Lower leg skin (tissue), 4 donors: ENCODE measurements at regions not wholly inside any gene's neighbourhood (a gene's known extent, or its start where the extent isn't known, plus 50 kb on each side); places are given as distances from the start of the nearest gene placed in this dataset.
A peak's percentile ranks its signal among the peaks of the same experiment; 100 is the strongest.

ENCODE experiments used
- DNase-seq, 2 donors: peaks; one replicate each; pipeline ENCODE4 v3.0.0-alpha.2; 2019; ENCODE audit warnings: low spot score in 2 of 2
- H3K4me3 ChIP-seq: fragments of 200-600 bp; sonication (generic); 2 replicates; pipeline ENCODE4 v1.5.1; 2017; ENCODE audit warnings: mild to moderate bottlenecking, low read depth; ENCODE audit not compliant: poor library complexity, severe bottlenecking
- CTCF ChIP-seq, 3 donors: fragments of 450-650 bp; IDR thresholded peaks; one replicate each; pipeline ENCODE4 v1.5.1; 2016; ENCODE audit warnings: antibody characterized with exemption in 3 of 3, mild to moderate bottlenecking in 3 of 3, moderate library complexity in 2 of 3
- POLR2A ChIP-seq, 2 donors: fragments of 450-650 bp; IDR thresholded peaks; one replicate each; pipeline ENCODE4 v1.6.1; 2016 to 2017; ENCODE audit warnings: antibody characterized with exemption in 2 of 2, mild to moderate bottlenecking in 1 of 2, moderate library complexity in 1 of 2
- WGBS, 2 donors: methylation state at CpG; one replicate each; pipeline ENCODE4 v1.1.5; 2018; 5-methylcytosine and 5-hydroxymethylcytosine counted together
- intact Hi-C: fragments of 100-400 bp; cut with DNase I; formaldehyde crosslinking; loops from one replicate; pipeline ENCODE4 v1.15.0; 2023; ENCODE audit warnings: low total_unique reads

DNA sequence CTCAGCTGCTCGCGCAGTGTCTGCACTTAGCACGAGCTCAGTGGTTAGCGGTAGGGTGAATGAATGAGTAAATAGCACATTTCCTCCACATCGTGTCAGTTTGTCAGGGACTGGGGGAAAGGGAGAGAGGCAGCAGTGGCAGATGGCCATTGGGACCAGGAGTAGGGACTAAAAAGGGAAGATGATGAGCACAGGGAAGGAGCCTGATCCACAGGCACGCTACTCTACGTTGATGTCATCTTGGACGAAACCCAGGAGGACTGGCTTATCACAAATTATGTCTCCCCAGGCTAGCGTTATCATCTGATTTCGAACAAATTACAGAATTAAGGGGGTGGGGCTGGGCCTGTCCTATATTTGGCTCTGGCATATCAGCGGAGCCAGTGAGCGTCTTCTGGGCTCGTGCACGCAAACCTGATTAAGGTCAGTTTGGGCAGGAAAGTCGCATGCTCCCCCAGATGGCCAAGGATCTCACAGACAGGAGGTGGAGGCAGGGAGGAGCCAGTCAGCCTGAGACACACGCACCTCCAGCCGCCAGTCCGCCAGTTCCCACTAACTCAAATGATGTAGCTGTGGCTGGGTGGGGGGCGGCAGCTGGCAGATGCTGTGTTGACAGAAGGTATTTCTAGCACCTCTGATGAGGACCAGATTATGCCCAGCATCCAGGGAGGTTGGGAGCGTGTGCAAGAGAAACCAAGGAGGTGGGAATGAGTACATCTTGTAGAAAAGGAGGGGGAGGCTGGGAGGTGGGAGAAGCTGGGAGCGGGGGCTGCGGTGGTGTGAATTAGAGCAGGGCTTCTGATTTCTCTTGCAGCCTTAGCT lies 97.4 kb upstream of the PRDM11 start:
- H3K4me3 ChIP-seq = no peak overlapping the region
- intact Hi-C loops = no loop called here
- 52 to 55% methylated on average over 21 to 22 of the region's 22 CpGs for WGBS, 2 donors

GRCh38 chr11:45050111-45050510 lies 96.3 kb upstream of the PRDM11 start:
- WGBS, 2 donors = 92 to 94% methylated on average over 7 of the region's 7 CpGs
- DNase-seq = no peak
- TF ChIP-seq CTCF (IDR thresholded peaks at IDR 0.05) = no peak
- TF ChIP-seq POLR2A (IDR thresholded peaks at IDR 0.05) = no peak
- intact Hi-C loops = no loop called here
- no peak overlapping the region for H3K4me3 ChIP-seq

More for the DNA sequence above, 97.4 kb upstream of the PRDM11 start:
- TF ChIP-seq POLR2A (IDR thresholded peaks at IDR 0.05) (no peak), CTCF (IDR thresholded peaks at IDR 0.05) (no peak)
- DNase-seq = peak in 1 of 2 donors; percentile 83

DNA sequence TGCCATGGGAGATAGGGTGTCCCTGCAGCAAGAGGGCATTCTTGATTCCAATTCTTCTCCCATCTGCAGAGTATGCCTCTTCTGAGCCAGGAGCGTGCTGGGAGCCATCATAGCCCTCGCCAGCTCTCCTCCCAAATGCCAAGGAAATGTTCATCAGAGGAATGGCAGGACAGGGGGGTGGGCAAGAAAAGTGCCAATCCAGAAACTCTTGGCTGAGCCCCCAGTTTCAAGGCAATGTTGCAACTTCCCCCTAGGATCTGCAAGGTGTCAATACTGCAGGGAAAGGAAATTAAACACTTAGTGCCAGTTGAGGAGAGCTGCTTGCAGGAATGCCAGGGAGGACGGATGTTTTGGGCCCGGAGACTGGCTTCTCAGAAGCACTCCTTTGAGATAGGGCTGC lies 94.8 kb upstream of the PRDM11 start:
- H3K4me3 ChIP-seq = no peak overlapping the region
- TF ChIP-seq POLR2A (IDR thresholded peaks at IDR 0.05) = no peak
- TF ChIP-seq CTCF (IDR thresholded peaks at IDR 0.05) = no peak
- 82 to 95% methylated on average over 4 of the region's 4 CpGs for WGBS, 2 donors
- no peak for DNase-seq
- intact Hi-C loops = no loop called here

GRCh38 chr11:45052361-45052760 lies 94.1 kb upstream of the PRDM11 start:
- TF ChIP-seq POLR2A (IDR thresholded peaks at IDR 0.05) (no peak), CTCF (IDR thresholded peaks at IDR 0.05) (no peak)
- 54 to 71% methylated on average over 6 of the region's 6 CpGs for WGBS, 2 donors
- DNase-seq = peak in 1 of 2 donors; percentile 80
- no peak overlapping the region for H3K4me3 ChIP-seq
- intact Hi-C loops = no loop called here

DNA sequence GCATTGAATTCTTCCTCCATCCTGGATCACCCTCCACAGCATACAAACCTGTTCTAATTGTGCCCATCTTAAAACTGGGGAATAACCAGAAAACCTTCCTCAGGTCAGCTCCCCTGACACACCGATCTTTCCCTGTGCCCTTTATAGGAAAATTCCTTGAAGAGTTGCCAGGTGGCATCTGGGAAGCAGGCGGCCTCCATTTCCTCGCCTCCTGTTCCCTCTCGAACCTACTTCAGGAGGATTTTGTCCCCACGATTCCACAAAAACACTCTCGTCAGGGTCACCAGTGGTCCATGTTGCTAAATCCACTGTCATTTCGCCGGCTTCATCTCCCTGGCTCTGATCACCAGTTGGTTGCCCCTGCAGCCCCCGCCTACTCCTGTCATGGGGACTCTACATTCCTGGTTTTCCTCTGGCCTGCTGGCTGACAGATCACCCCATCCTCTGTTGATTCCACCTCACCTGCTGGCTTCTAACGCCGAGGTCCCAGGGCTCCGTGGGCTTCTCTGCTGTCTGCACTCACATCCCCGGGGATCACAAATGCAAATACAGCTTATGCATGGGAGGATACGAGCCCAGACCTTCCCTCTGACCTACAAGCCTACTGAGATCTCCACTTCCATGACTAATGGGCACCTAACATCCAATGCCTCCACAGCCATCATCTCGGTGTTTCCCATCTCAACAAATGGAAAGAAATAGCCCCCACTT lies 92.5 kb upstream of the PRDM11 start:
- intact Hi-C loops = no loop called here

More for the DNA sequence above, 92.5 kb upstream of the PRDM11 start:
- H3K4me3 ChIP-seq = no peak overlapping the region
- DNase-seq = peak in 1 of 2 donors; percentile 80
- TF ChIP-seq CTCF (IDR thresholded peaks at IDR 0.05) (no peak), POLR2A (IDR thresholded peaks at IDR 0.05) (no peak)
- 85 to 86% methylated on average over 15 of the region's 15 CpGs for WGBS, 2 donors
